H1 (cell line): ENCODE measurements at regions not wholly inside any gene's neighbourhood (a gene's known extent, or its start where the extent isn't known, plus 50 kb on each side); places are given as distances from the start of the nearest gene placed in this dataset.

Experiments
- ATF2 ChIP-seq: IDR thresholded peaks from 2 replicates; pipeline ENCODE4 v1.6.1; 2012; ENCODE audit warnings: low read length, inconsistent platforms
- BRCA1 ChIP-seq: IDR thresholded peaks from 2 replicates; pipeline ENCODE4 v1.6.1; 2012; ENCODE audit warnings: low read depth, low read length, improper control_type of control experiment
- NANOG ChIP-seq: IDR thresholded peaks from 2 replicates; pipeline ENCODE4 v1.6.1; 2011; ENCODE audit warnings: low read length, low read depth, mild to moderate bottlenecking, inconsistent platforms; ENCODE audit not compliant: insufficient read depth, poor library complexity, severe bottlenecking

- TF ChIP-seq ATF2, result no peak
- no peak for TF ChIP-seq BRCA1
- TF ChIP-seq NANOG, result no peak
Measured at GRCh38 chr6:113654396-113654795, 202.7 kb upstream of the MARCKS start (continued).
